ENCODE measurements at regions not wholly inside any gene's neighbourhood (a gene's known extent, or its start where the extent isn't known, plus 50 kb on each side); places are given as distances from the start of the nearest gene placed in this dataset.
"Not testable (repeated sequence)": the region's sequence is repeated elsewhere in the genome, so short reads cannot be mapped to it uniquely, and the experiment has no call there.

GRCh38 chr3:187888701-187889100, 143.4 kb upstream of the BCL6 start:
- H3K4me3 Mint-ChIP-seq = no peak overlapping the region
- H3K27me3 Mint-ChIP-seq (ENCODE audit: low read depth) = peaks cover 2% of the 10 kb centered on the region
- H3K4me1 Mint-ChIP-seq = peaks cover 6% of the 10 kb centered on the region
- no peak overlapping the region for H3K27ac Mint-ChIP-seq (ENCODE audit: unreplicated experiment)
- H3K36me3 Mint-ChIP-seq (ENCODE audit: low read depth) = peaks cover 4% of the 10 kb centered on the region
- no peak for TF ChIP-seq CTCF (conservative IDR thresholded peaks at IDR 0.05)
- H3K9me3 Mint-ChIP-seq = peaks cover 4% of the 10 kb centered on the region
- DNase-seq (ENCODE audit: low read depth, low spot score) = no peak

- peaks cover 2% of the 10 kb centered on the region for H3K27me3 Mint-ChIP-seq (ENCODE audit: low read depth)
- no peak overlapping the region for H3K4me3 Mint-ChIP-seq
- no peak overlapping the region for H3K27ac Mint-ChIP-seq (ENCODE audit: unreplicated experiment)
- peaks cover 6% of the 10 kb centered on the region for H3K4me1 Mint-ChIP-seq
- no peak for DNase-seq (ENCODE audit: low read depth, low spot score)
- TF ChIP-seq CTCF (conservative IDR thresholded peaks at IDR 0.05) = no peak
- H3K36me3 Mint-ChIP-seq (ENCODE audit: low read depth) = peaks cover 4% of the 10 kb centered on the region
- peaks cover 4% of the 10 kb centered on the region for H3K9me3 Mint-ChIP-seq
These were observed 143.8 kb upstream of the BCL6 start for GRCh38 chr3:187889106-187889505.

DNA sequence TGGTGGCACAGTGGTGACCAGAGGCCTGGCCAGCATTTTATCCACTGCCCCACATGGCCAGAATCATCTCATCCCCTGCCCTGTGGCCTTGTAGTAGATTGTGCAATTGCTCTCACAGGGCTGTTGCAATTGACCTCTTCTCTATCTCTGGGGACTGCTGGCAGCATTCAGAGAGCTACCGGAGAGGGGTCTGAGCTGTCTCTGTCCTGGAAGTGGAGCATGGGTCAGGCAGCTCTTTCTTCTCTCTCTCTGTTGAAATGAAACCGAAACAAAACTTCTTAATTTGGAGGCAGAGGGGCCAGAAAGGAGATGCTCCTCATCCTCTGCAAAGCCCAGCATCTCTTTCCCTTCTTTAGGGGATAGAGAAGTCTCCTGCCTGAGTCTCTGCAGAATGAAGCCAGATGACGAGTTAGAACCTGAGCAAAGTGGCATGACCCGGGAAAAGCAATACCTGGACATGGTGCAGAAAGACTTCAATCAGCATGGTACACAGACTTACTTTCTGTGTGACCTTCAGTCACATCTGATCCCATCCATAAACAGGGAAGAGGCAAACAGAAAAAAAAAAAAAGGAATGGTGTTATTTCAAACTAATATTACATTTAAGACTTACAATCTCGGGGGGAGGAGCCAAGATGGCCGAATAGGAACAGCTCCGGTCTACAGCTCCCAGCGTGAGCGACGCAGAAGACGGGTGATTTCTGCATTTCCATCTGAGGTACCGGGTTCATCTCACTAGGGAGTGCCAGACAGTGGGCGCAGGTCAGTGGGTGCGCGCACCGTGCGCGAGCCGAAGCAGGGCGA, 144.5 kb upstream of the BCL6 start:
- no peak for DNase-seq (ENCODE audit: low read depth, low spot score)
- Mint-ChIP-seq H3K4me1 (peaks cover 6% of the 10 kb centered on the region), H3K9me3 (peaks cover 4% of the 10 kb centered on the region), H3K36me3 (ENCODE audit: low read depth) (peaks cover 4% of the 10 kb centered on the region), H3K27ac (ENCODE audit: unreplicated experiment) (peak overlapping the region; percentile 95), H3K27me3 (ENCODE audit: low read depth) (peaks cover 2% of the 10 kb centered on the region), H3K4me3 (peak overlapping the region; percentile 61)
- no peak for TF ChIP-seq CTCF (conservative IDR thresholded peaks at IDR 0.05)

- H3K27me3 Mint-ChIP-seq (ENCODE audit: low read depth); H3K9me3 Mint-ChIP-seq; H3K4me1 Mint-ChIP-seq; H3K36me3 Mint-ChIP-seq (ENCODE audit: low read depth): not testable (repeated sequence)
- Mint-ChIP-seq H3K27ac (ENCODE audit: unreplicated experiment) (peak overlapping the region; percentile 95), H3K4me3 (peak overlapping the region; percentile 61)
- DNase-seq (ENCODE audit: low read depth, low spot score) = peak; percentile 10
These were observed 145.1 kb upstream of the BCL6 start for GRCh38 chr3:187890405-187890752.

DNA sequence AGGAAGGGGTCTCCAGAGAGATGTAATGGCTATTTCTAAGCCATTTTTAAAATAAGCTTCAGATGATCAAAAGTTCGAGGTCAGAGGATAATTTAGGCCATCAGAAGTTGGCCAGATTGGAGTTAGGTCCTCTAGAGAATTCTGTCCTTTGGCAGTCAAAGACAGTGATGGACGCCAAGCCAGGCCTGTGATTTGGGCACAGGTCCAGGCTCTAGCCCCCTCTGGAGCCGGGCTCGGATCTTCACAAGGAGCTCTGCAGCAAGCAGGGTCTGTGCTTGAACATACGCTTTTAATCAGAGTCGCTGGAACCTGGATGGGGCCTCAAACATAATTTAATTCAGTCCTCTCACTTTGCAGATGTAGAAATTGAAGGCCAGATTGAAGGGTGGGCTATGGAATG, 151.4 kb upstream of the BCL6 start:
- Mint-ChIP-seq H3K27ac (ENCODE audit: unreplicated experiment) (no peak overlapping the region), H3K4me1 (no peaks in the 10 kb centered on the region), H3K36me3 (ENCODE audit: low read depth) (no peaks in the 10 kb centered on the region), H3K27me3 (ENCODE audit: low read depth) (peaks cover 4% of the 10 kb centered on the region), H3K9me3 (no peaks in the 10 kb centered on the region), H3K4me3 (no peak overlapping the region)
- no peak for TF ChIP-seq CTCF (conservative IDR thresholded peaks at IDR 0.05)
- DNase-seq (ENCODE audit: low read depth, low spot score) = no peak

DNA sequence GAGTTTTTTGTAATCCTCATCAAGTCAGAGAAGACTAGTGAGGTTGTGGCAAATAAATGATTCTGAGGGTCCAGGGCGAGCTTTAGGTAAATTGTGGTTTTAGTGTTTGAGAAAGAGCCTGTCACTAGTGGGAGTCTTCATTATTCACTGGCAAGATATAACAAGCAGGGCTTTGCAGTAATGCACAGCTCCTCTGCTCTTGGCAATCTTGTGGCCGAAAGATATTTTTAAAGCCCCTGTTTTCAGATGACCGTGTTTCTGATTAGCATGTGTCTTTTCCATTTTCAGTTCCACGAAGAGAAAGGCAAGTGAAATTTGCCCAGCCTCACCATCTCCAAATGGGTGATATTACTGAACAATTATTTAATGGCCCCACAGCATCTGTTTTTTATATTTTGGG, 154.0 kb upstream of the BCL6 start:
- Mint-ChIP-seq H3K9me3 (no peaks in the 10 kb centered on the region), H3K27me3 (ENCODE audit: low read depth) (peaks cover 4% of the 10 kb centered on the region), H3K27ac (ENCODE audit: unreplicated experiment) (no peak overlapping the region), H3K36me3 (ENCODE audit: low read depth) (no peaks in the 10 kb centered on the region), H3K4me1 (no peaks in the 10 kb centered on the region), H3K4me3 (no peak overlapping the region)
- DNase-seq (ENCODE audit: low read depth, low spot score) = no peak
- no peak for TF ChIP-seq CTCF (conservative IDR thresholded peaks at IDR 0.05)

All from neural crest cell (in vitro differentiated cells).